DMS53 (cell line): ENCODE measurements at regions not wholly inside any gene's neighbourhood (a gene's known extent, or its start where the extent isn't known, plus 50 kb on each side); places are given as distances from the start of the nearest gene placed in this dataset.
A peak's percentile ranks its signal among the peaks of the same experiment; 100 is the strongest.

Source experiments
- DNase-seq: peaks from one replicate; lab custom pipeline; 2025; lab: John Stamatoyannopoulos, UW

DNA sequence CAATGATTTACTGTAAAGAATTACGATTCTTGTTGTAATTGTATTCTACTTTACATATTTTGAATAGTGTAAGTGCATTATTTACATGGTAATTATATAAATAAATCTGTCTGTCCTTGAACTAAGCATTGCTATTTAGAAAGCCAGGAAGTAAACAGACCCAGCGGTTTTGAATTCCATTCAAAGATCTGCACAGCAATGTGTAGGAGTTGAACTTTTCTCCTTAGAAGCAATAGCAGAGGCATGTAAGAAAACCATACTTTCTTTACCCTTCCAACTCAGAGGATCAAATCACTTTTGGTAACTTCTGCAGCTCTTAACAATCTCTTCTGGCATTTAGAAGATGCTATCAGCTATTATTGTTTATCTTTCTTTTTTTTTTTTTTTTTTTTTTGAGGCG is 109.2 kb upstream of the VRK2 start:
- DNase-seq = no peak

DNA sequence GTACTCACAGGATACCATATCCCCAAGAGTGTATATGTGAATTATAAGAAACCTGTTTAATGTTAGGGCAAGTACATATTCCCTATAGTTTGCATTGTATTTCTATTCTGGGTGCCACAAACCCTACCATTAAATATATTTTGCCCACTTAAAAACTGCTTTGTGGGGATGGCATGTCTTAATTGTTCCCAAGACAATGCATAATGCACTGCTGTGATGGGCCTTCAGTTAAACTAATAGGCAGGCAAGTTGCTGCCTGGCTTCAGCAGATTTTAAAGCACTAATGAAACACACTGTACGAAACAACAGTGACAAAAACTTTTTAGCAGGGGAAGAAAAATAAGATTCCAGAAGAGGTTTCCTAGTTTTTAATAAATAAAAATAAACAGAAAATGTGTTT is 104.8 kb upstream of the VRK2 start:
- DNase-seq = no peak

DNA sequence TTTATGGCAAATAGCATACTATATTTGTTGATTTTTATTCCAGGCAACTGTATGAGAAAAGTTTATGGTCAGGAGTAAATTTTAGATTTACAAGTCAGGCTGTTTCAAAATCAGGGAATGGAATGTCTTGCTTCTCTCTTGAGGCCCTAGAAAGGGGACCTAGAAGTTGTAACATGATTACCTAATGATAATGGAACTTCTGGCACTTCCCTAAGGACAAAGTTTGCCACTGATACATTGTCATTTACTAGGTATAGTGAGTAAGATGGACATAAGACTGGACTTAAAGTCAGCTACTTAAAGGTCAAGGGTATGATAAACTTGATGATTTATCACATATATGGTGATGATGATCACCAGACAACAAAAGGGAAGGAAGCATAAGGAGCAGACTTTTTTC is 103.3 kb upstream of the VRK2 start:
- no peak for DNase-seq

DNA sequence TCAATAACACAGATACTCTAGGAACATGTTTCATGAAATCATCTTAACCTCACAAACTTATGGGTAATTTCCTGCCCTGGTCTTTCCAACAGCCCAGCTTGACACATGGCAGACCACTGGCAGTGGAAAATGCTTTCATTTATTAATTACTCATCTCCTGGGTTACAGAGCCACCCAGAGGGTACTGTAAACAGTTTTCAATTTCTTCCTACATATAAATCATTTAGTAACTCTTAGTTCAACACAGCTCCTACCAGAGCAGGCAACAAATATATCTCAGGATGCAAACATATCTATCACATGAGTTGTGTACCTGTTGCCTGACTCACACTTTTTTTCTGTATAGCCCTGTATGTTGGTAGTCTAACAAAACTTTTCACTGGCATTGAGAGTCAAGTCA is 99.2 kb upstream of the VRK2 start:
- DNase-seq = no peak

DNA sequence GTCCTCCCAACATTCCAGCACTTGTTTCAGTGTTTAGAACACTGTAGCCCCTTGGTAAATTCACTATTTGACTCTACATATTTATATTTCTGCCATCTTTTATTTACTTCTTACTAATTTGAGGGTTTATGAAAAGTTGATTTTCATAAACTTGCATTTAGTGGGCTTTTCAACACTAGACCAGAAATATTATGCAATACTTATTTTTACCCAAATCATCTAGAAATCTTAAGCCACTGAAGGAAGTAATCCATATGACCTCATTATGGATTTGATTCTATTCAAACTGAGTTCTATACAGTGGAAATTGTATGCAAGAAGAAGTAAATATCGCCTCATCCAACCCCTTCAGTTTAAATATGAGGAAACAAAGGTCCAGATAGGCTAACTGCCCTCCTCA is 92.6 kb upstream of the VRK2 start:
- DNase-seq = no peak

DNA sequence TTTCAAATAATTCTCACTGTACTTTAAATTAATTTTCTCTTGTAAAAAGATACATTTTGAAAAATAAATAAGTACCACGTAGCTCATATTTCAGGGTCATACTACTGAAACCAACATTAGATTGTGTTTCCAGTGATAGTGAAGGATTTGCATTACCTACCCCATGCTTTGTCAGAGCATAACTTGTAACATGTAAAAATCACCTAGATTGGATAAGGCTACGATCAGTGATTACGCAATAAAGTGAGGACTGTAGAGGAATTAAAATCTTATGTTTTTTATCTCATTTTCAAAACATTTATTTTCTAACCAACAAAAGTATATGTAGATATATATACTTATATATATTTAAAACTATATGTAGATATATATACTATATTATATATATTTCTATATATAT is 89.4 kb upstream of the VRK2 start:
- DNase-seq = no peak

DNA sequence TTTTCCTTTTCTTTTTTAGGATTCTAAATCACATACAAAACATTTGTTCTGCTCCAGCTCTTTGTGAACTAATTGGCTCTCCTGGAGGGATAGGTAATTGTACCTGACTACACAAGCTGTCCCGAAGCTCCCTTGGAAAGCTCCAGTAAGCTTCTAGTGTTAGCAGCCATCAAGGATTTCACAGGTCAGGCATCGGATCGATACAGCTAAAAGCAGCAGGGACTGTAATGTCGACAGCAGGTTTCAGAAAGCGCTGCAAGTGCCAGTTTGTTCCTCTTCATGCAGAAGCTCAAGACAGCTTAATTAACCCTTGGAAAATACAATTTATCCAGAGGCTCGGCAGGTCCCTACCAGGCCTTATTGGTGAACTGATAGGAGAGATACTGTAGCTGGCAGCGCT is 87.2 kb upstream of the VRK2 start:
- DNase-seq = no peak

DNA sequence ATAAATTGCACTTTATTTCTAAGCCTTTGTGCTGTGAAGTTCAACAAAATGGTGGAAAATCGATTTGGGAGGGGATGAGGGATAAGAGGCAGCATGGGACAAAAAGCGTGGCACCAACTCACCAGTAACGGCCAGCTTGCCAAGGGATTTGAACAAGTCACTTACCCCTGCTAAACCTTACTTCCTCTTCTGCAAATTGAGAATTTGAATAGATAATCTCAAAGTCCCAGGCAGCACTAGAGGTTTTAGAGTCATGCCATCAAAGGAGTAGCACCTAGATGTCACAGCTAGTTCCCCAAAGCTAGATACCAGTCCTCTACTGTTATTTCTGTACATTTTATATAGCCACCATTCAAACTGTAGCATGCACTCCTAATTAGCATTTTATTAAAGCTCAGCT is 83.7 kb upstream of the VRK2 start:
- DNase-seq = no peak

DNA sequence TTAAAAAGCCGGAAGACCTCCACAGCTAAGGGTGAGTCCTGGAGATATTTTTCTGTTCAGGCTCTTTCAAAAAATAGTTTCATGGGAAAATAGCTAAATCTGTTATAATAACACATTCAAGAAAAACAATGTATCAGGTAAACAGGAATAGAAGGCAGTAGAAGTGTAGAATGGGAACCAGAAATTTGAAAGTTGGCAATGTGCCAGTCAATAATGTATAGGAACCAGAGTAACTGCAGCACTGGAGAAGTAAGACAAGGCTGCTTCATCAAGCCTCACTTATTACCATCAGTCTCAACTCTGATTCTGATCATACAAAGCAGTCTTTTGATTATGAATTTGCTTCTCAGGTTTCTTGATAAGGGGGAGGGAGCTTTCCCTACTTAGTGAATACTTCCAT is 81.4 kb upstream of the VRK2 start:
- no peak for DNase-seq

DNA sequence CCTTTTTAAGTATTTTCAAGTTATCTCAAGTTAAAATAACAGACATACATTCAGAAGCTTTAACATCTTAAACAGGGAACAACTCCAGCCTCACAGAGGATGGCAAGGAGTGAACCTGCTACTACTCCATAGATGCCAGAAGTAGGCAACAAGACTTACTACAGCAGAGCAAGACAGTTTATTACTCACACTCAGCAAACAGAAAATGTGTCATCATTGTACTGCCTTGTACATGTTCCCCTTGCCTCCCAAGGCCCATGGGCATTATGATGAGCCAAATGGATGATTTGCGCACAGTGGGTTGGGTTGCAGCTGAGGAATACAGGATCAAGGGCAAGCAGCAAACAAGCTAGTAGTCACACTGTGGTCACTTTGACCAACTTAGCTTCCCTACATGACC is 80.6 kb upstream of the VRK2 start:
- peak; percentile 14 for DNase-seq

DNA sequence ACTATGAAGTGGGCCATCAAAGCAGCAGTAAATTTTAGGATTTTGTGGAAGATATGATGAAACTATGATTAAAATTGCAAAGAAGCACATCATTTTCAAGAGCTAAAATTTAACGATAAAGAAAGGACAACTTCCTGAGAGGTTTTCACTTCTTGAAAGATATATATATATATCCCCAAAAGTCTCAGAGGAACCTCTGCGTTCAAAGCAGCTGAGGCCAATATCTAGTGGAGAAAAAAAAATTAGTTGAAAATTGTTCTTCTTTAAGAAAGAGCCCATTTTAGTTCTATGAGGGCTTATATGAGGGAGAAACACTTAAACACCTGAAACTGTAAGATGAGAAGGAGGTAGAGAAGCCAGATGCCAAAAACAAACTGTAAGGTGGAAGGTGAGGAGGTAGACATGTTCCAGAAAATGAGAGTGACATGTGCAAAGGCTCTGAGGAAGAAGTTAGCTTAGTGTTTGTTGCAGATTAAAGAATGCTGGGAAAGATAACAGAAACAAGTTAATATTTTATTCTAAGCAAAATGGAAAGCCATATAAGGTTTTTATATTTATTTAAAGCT is 72.9 kb upstream of the VRK2 start:
- DNase-seq = no peak

DNA sequence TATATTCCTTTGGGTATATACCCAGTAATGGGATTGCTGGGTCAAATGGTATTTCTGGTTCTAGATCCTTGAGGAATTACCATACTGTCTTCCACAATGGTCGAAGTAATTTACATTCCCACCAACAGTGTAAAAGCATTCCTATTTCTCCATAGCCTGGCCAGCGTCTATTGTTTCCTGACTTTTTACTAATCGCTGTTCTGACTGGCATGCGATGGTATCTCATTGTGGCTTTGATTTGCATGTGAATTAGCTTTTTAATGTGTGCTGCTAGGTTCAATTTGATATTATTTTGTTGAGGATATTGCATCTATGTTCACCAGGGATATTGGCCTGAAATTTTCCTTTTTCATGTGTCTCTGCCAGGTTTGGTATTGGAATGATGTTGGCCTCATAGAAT is 67.4 kb upstream of the VRK2 start:
- no peak for DNase-seq

DNA sequence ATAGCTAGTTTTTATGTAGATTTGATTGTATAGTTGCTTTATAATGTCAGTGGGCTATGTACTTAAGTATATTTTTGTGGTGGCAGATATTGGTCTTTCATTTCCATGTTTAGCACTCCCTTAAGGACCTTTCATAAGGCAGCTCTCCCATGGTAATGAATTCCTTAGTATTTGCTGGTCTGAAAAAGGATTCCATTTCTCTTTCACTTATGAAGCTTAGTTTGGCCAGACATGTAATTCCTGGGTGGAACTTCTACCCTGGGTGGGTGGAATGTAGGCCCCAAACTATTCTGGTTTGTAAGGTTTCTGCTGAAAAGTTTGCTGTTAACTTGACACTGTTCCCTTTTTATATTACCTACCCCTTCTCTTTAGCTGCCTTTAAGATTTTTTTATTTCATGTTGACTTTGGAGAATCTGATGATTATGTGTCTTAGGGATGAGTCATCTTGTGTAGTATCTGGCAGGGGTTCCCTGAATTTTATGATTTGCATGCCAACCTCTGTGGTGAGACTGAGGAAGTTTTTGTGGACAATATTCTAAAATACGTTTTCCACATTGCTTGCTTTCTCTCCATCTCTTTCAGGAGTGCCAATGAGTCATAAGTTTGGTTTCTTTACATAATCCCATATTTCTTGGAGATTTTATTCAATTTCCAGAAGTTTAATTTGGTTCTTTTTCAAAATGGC is 65.4 kb upstream of the VRK2 start:
- DNase-seq = peak; percentile 45

DNA sequence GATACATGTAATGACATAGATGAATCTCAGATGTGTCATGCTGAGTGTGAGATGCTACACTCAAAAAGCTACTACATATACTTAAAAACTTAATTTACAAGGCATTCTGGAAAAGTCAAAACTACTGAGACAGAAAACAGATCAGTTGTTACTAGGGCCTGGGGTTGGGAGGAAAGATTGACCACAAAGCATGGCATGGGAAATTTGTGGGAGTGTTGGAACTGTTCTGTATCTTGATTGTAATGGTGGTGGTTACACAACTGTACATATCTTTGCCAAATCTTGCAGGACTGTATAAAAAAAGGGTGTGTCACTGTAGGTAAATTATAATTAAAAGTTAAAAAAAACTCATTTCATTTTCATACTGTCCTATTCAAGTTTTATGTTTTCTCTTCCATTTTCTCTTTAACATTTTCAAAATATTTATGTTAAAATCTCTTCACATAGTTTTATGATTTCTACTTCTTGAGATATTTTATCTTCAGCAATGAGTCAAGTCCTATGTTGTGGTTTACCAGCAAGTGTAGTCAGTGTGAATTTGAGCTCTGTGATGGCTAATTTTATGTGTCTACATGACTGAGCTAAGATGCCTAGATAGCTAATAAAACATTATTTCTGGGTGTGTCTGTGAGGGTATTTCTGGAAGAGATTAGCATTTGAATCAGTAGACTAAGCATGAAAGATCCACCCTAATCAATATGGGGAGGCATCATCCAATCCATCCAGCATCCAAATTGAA is 58.6 kb upstream of the VRK2 start:
- DNase-seq = no peak

DNA sequence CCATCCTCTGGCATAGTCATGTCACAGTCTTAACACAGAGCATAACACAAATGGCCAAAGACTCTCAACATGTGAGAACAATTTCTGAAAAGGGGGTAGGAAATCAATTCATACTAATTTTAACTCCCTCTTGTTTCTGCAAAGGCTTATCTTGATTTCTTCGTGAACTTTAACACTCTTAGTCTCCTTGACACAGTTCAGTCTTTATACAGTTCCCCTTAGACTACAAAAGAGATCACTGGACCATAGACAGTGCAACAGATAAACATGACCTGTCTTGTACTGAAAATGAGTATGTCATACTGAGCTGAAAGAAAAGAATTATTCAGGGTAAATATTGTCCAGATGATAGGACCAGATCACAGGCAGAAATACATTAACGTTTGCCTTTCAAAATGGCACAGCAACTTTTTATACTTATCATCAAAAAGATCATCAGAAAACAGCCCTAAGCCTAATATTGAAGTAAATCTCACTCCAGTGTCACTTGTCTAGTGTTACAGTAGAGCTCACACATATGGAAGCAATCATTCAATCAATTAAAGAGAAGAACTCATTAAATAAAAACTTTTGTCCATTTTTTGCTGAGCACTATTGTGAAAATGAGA is 56.4 kb upstream of the VRK2 start:
- peak; percentile 43 for DNase-seq
